SK-MEL-5 (cell line): ENCODE measurements at regions not wholly inside any gene's neighbourhood (a gene's known extent, or its start where the extent isn't known, plus 50 kb on each side); places are given as distances from the start of the nearest gene placed in this dataset.
A peak's percentile ranks its signal among the peaks of the same experiment; 100 is the strongest.

ENCODE experiments used
- DNase-seq: peaks from one replicate; pipeline ENCODE4 v3.0.0-alpha.2; 2016; ENCODE audit warnings: low read depth, low spot score
- in situ Hi-C: cut with HindIII; loops from 2 replicates; pipeline ENCODE4 v1.10.0; 2016; ENCODE audit warnings: low sequenced_read_pairs, high pct_unique_total_duplicates, low pct_unique_long_range_greater_than_20kb

- no peak for DNase-seq
- in situ Hi-C loops = no loop called here
Observed at GRCh38 chr1:222275729-222276465, 272.0 kb downstream of the HHIPL2 start.

- in situ Hi-C loops = no loop called here
- no peak for DNase-seq
Observed at GRCh38 chr1:222275001-222275728, 272.7 kb downstream of the HHIPL2 start.

- DNase-seq = no peak
- in situ Hi-C loops = no loop called here
Observed at GRCh38 chr1:222266223-222267196, 281.4 kb downstream of the HHIPL2 start.

DNA sequence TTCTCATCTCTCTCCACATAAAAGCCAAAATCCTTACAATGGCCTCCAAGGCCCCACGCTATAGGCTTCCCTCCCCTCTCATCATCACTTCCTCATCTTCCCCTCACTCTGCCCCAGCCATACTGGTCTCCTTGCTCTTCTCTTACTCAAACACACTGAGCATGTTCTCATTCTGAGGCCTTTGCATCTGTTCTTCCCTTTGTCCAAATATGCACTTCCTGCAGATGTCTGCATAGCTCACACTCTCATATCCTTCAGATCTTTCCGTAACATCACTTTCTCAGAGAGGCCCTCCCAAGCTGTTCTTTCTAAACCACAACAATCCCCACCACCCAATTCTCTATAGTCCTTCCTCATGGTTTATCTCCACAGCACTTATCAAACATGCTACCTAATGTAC is 284.1 kb downstream of the HHIPL2 start:
- DNase-seq = no peak
- in situ Hi-C loops = no loop called here

DNA sequence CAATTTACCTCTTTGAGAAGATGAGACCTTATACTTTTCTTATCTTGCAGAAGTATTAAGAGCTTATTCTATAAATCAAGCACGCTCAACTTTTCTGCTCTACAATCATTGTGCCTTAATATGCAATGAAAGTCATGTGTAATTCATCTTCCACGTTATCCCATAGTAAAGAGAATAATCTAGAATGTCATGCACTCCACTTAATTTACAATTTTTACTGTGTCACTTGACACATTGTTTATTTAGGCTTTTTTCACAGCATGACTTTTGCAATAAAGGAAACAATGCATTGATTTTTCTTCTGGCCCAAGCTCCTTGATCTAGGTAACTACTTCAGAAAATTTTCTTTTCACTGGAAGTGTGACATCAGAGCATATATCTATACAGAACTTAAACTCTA is 290.9 kb downstream of the HHIPL2 start:
- in situ Hi-C loops = no loop called here

GRCh38 chr1:222256058-222256457 is 291.8 kb downstream of the HHIPL2 start:
- DNase-seq = no peak
- in situ Hi-C loops = no loop called here

More for the DNA sequence above, 290.9 kb downstream of the HHIPL2 start:
- no peak for DNase-seq

- in situ Hi-C loops = no loop called here
- DNase-seq = no peak
Observed at GRCh38 chr1:222252788-222253187, 295.1 kb downstream of the HHIPL2 start.

GRCh38 chr1:222251847-222252246 is 296.1 kb downstream of the HHIPL2 start:
- DNase-seq = no peak
- in situ Hi-C loops = no loop called here

GRCh38 chr1:222250376-222250775 is 297.5 kb downstream of the HHIPL2 start:
- DNase-seq = no peak
- in situ Hi-C loops = no loop called here

DNA sequence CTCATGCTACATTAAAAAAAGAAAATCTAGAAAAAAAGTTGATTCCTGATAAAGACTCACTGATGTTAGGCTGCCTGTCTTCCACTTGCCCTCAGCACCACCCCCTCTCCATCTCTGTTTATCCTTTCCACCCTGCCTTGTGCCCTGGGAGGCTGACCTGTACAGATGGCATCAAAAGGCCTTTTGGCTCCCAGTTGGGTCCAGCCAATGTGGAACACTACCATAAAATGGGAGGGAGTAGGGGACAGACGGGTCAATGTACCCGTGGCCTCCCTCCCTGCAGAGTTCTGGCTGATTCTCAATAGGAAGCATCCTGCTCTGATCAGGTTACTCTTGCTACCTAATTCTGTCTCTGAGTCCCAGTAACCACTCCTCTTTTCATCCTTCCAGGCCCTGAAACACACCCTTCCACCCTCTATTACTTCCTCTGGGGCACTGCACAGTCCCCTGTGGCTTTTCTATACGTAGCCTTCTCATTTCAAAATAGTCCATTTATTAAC is 300.0 kb downstream of the HHIPL2 start:
- in situ Hi-C loops = no loop called here

DNA sequence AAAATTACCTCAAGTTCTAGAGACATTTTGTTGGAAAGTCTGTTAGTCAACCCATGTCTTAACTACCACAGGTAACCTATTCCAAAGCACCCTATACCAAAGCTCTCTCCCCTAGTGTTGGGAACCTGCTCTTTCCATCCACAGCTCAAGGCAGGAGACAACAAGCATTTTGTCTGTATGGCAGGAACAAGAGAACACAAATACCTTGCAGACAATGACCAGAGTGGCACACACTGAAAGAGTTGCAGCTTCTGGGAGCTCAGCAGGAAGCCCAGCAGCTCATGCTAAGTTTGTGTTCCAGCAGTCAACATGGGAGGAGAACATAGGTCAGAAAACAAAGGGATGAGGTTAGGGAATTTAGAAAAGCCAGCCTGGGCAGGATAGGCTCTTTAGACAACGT is 300.8 kb downstream of the HHIPL2 start:
- in situ Hi-C loops = no loop called here
- DNase-seq = no peak

More for the DNA sequence above, 300.0 kb downstream of the HHIPL2 start:
- no peak for DNase-seq

- in situ Hi-C loops = no loop called here
- no peak for DNase-seq
Observed at GRCh38 chr1:222243902-222244301, 304.0 kb downstream of the HHIPL2 start.

- in situ Hi-C loops = no loop called here
- DNase-seq = no peak
Observed at GRCh38 chr1:222242492-222242891, 305.4 kb downstream of the HHIPL2 start.

DNA sequence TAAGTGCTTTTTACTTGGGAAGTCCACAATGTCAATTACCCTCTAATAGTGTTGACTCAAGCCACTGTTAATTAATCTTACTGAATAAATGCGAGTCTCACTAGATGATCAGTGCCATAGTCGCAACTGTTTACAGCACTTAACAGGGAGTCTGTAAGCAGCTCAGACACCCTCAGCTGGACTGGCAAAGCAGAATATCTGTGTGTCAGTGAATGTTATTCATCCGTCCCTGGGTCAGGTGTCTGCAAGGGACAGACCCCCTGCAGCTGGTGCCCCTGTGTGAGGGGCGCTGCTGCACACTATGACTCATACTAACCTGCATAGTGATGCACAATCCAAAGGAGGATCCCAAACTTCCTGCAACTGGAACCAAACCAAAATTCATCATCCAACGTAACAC is 306.5 kb downstream of the HHIPL2 start:
- in situ Hi-C loops = no loop called here
- no peak for DNase-seq

GRCh38 chr1:222240536-222241181 is 307.2 kb downstream of the HHIPL2 start:
- in situ Hi-C loops = no loop called here
- no peak for DNase-seq

DNA sequence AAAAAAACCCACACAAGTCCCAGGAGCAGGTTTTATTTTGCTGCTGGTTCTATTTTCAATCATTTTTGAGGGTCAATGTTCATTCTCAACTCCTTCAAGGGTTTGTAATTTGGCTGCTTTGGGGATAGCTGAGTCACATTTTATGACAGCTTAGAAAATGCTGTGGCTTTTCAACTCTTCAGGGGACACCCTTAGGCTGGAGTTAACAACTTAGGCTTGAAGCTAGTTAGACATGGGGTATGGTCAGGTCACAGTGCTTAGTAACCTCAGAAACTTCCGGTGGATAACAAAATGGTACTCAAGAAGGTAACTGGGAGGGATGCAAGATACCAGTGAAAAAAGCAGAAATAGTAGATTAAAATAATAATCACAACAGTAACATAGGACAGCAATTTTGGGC is 308.8 kb downstream of the HHIPL2 start:
- in situ Hi-C loops = no loop called here
- DNase-seq = no peak

GRCh38 chr1:222234351-222234750 is 313.6 kb downstream of the HHIPL2 start:
- DNase-seq = peak; percentile 70
- in situ Hi-C loops = no loop called here
